NCI-H460 (cell line): ENCODE measurements at regions not wholly inside any gene's neighbourhood (a gene's known extent, or its start where the extent isn't known, plus 50 kb on each side); places are given as distances from the start of the nearest gene placed in this dataset.

Experiments used
- DNase-seq: peaks from one replicate; pipeline ENCODE4 v3.0.0-alpha.2; 2016; ENCODE audit warnings: low read depth; ENCODE audit errors: extremely low read depth

DNA sequence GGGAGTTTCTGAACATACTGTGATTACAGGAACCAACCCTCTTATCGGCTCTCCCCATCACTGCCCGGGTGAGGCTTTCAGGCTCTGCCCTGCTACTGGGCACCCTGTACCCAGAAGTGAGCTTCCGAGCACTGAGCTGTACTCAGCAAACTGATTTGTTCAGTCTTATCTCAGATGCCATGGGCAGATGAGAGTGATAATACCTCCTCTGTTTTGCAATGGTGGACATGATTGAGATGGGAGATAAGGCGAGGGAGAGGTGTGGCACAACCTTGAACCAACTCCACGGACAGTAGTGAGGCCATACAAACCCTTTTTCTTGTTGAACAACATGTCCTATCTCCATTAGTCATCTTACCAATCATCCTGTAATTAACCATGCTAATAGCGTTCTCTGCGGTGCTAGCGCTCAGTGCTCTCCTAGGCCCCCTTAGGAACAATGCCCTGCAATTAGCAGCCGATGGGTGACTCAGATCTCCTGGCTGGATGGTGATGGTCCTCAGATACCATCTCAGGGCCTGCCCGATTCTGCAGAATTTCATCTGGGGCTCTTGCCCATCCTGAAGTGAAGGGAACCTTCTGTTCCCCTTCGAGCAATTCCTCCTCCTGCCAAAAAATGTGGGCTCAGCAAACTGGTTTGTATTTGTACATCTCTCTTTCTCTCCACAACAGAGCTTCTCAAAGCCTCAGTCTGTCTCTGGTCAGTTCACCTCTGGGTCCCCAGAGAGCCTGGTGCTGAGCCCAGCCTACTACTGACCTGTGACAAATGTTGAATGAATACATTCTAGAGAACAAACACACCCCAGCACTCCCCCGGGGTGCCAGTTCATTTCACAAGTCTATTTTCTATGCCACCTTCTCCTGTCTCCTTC, 139.3 kb upstream of the IRX3 start:
- no peak for DNase-seq

DNA sequence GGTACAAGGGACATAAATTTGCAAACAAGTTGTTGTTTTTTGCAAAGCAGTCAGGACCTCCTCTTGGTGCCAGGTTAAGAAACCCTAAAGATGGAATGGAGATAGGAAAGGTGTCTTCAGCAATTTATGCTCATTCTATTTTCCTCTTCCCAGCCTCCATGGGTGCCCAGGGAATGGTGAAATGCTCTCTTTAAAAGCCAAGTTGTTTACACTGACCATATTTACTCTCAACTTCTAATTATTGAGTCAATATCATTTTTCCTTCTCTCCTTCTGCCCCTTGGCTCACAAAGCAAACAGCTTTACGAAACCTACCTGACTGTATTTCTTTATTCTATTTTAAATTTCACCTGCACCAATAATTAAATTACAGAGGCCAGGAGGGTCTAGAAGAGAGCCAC, 138.5 kb upstream of the IRX3 start:
- DNase-seq: no peak

- DNase-seq: no peak
These were observed 137.5 kb upstream of the IRX3 start for GRCh38 chr16:54424043-54424451.

DNA sequence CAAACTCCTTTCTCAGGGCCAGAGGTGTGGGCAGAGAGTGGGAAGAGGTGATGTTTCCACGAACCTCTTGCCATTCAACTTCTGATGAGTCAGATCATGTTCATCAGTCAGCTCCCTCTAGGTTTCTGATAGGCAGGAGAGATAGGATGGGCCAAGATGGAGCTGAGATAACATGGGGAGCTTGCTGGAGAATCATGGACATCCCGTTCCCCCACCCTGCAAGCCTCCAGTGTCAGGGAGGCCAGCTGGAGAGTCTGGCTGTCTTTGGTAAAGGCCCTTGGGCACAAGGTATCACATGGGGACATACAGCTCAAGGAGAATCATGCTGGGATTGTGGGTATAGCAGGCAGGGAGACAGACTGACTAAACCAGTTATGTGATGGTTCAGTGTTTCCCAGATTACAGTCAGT, 136.0 kb upstream of the IRX3 start:
- no peak for DNase-seq

- no peak for DNase-seq
These were observed 135.6 kb upstream of the IRX3 start for GRCh38 chr16:54422159-54422558.

DNA sequence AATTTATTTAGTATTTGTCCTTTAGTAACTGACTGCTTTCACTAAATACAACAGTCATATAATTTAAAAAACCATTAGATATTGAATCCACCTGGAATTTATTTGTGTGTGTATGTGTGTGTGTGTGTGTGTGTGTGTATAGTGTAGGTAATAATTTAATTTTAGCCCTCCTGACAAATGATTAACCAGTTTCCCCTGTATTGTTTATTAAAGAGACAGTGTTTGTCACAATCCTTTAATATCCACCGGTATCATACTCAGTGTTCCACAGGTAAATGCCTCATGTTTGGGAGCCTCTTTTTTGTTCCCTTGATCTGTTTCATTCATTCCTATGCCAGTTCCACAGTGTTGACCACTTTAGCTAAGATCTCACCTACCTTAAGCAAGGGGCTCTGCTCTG, 134.6 kb upstream of the IRX3 start:
- DNase-seq: no peak

GRCh38 chr16:54418903-54419302, 132.3 kb upstream of the IRX3 start:
- no peak for DNase-seq

DNA sequence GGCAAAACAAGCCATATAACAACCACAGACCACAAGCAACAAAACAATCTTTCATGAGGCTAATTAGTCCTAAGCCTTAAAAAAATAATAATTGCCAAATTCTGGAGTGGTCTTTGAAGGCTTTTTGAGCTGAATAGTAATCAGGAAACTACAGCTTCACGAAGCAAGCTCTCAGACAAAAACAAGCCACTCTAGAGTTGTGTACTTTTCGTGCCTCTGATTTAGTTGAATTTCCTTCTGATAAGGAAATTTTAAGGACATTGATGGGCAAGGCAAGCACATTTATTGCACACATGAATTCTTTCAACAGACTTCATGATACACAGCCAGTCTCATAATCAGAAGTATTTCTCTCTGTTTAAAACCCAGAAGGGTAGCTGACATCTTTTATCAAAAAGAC, 130.8 kb upstream of the IRX3 start:
- DNase-seq: no peak

GRCh38 chr16:54414671-54415070, 128.1 kb upstream of the IRX3 start:
- DNase-seq: no peak

DNA sequence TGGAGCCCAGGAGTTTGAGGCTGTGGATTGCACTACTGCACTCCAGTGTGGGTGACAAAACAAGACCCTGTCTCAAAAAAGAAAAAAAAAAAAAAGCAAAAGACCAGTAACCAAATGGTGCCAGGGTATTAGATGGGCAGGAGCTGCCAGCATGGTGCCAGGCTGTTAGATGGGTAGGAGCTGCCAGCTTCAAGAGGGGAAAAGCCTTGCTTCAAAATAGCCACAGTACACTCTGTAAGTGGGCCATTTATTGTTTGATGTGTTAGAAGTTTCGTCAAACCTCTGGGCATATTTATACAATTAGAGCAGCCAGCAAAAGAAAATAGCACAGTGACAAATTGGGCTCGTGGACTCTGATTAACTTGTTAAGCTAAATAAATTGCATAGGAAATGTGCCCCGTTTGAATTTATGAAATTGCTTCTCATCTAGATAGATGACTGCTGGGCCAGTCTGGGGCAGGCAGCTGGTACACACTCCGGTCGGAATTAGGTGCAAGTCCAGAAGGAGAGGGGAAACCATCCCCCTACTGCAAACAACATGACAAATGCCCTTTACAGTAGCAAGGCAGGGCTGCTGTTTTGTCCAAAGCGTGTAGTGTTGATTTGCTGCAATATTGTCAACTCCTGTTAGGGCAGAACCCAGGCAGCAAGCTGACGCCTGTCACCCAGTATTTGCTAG, 126.3 kb upstream of the IRX3 start:
- no peak for DNase-seq

DNA sequence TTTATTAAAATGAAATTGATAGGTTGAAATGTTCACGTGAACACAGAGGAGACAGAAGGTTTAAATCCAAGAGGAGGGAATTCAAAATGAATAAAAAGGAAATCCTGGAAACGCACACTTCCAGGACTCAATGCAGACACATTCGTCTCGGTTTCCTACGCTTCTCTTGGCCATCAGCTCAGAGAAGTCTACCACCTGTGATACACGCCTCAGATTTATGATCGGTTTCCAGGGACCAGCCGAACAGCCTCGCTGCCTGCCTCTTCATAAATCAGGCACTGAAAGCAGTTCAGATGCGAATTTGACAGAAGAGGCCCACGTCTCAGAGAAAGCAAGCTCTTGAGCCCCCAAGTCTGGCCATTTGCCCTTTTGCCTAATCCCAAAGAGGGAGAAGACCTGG, 125.5 kb upstream of the IRX3 start:
- DNase-seq: no peak

DNA sequence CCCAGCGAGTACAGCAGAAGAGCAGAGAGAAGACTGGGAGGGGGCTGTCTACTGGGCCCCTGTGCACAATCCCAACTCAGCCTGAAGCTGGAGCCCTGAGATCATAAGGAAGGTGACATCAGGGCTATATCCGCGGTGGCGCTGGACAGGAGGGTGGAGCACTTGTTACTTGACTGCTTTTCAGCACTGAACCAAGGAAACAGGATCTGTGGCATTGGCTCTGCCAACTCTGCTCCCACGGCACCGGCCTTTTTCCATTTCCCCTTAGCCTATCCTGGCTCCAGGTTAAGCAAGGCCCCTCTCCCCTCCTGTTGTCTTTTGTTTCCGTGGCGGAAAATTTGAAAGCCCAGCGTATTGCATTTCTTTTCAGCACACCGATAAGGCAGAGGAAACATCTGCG, 125.0 kb upstream of the IRX3 start:
- no peak for DNase-seq

GRCh38 chr16:54409982-54410381, 123.4 kb upstream of the IRX3 start:
- DNase-seq: no peak

GRCh38 chr16:54407596-54407995, 121.0 kb upstream of the IRX3 start:
- no peak for DNase-seq

- no peak for DNase-seq
These were observed 118.9 kb upstream of the IRX3 start for GRCh38 chr16:54405478-54405877.

DNA sequence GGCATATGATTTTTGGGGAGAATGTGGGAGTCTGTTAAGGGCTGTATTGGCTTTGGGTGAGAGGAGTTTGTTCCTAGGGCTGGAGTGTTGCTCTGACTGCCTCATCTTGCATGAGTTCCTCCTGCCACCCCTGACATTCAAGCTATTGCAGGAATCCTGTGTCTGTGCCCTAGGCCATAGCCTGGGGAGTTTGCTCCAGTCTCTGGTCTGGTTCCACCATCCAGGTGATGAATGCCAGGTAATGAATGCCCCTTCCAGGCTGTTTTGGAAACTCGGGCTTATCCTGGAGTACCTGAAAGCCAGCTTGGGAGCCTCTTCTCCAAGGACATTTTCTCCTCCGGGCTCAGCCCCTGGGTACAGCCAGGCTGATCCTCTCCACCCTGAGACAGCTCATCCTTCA, 117.0 kb upstream of the IRX3 start:
- DNase-seq: no peak

DNA sequence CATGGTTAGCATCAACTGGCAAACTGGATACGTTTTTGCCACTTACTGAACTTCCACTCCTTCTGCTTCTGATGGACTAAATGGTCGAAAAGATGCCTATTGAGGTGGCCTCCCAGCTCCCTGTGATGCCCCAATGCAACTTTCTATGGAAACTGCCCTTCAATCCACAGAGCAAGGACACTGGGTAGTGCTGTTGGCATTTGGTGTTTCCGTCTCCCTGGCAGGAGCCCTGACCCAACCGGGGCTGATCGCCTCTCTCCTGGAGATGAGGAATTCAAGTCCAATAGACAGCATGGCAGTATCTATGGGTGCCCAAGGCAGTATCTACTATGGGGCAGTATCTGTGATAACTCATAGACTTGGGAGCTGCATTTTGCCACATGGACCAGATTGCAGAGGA, 116.3 kb upstream of the IRX3 start:
- no peak for DNase-seq

DNA sequence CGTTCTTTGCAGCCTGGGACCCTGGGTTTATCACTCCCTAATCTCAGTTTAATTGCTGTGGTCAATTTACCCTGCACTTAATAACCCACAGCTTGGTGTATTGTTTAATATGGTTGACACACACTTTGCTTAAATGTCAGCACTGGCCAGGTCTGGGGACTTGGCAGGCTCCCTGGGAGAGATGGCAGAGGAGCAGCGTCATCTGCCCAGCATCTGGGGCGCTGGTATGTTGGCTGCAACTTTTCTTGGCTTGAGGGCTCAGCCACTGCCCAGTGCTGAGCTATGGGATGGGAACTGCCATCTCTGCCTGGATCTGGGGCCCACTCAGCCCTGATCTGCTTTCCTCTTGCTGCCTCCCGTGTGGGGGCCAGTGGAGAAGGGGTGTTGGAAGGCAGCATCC, 115.7 kb upstream of the IRX3 start:
- DNase-seq: no peak

GRCh38 chr16:54400261-54400660, 113.7 kb upstream of the IRX3 start:
- no peak for DNase-seq

- DNase-seq: no peak
These were observed 112.4 kb upstream of the IRX3 start for GRCh38 chr16:54398986-54399385.

- DNase-seq: no peak
These were observed 111.3 kb upstream of the IRX3 start for GRCh38 chr16:54397838-54398237.

DNA sequence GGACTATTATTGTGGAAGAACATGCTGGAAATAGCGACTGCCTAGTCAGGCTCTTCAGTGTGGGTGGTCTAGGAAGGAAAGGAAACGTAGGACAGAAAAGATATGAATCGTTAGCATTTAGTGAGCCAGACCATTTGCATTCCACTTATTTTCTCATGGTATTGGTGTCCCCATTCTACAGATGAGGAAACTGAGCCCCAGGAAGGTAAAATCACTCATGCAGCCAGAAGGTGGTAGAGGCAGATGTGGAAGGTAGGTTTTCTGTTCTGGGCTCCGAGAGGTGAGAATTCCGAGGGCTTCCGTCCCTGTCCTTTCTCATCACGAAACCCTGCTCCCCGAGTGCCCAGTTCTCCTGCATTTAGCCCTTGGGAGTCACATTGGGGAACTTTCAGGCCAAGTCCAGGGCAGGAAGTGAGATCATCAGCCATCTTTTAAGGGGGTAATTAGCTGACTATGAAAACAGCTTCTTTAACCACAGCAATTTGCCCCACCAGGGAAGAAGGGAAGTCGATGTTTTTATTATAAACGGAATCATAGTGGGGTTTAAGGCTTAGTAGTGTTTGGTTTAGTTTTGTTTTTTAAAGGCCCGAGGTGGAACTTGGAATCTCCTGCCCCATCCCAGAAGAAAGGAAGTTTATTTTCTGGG, 110.7 kb upstream of the IRX3 start:
- no peak for DNase-seq
